ENCODE measurements at regions not wholly inside any gene's neighbourhood (a gene's known extent, or its start where the extent isn't known, plus 50 kb on each side); places are given as distances from the start of the nearest gene placed in this dataset.

GRCh38 chr11:10639350-10639749, 54.2 kb downstream of the IRAG1 start:
- no peak for TF ChIP-seq POLR2A (IDR thresholded peaks at IDR 0.05)
- no peak for TF ChIP-seq CTCF (IDR thresholded peaks at IDR 0.05 in 8 of 11, conservative IDR thresholded peaks at IDR 0.05 in 3 of 11)
- no peak for TF ChIP-seq POLR2AphosphoS5 (IDR thresholded peaks at IDR 0.05)

All from spleen (tissue), 7 donors.